ENCODE measurements at regions not wholly inside any gene's neighbourhood (a gene's known extent, or its start where the extent isn't known, plus 50 kb on each side); places are given as distances from the start of the nearest gene placed in this dataset.

- no peak for TF ChIP-seq ZNF274 (IDR thresholded peaks at IDR 0.05; ENCODE audit: low read depth, low read length)
- TF ChIP-seq YY1 (IDR thresholded peaks at IDR 0.05; ENCODE audit: insufficient read depth, insufficient read length) = no peak
Measured at GRCh38 chr10:124185084-124185483, 91.7 kb upstream of the CHST15 start.

Data from NT2/D1 (cell line).